H1 (cell line): ENCODE measurements at regions not wholly inside any gene's neighbourhood (a gene's known extent, or its start where the extent isn't known, plus 50 kb on each side); places are given as distances from the start of the nearest gene placed in this dataset.

Experiments used
- CTCF ChIA-PET: fragments of 300-600 bp; sonication (Branson Sonifier 250); formaldehyde crosslinking; loops from one replicate; lab custom pipeline; 2021; ENCODE audit not compliant: partially characterized antibody; lab: Charles Lee
- POLR2A ChIA-PET: fragments of 300-600 bp; sonication (Branson Sonifier 250); formaldehyde crosslinking; loops from one replicate; lab custom pipeline; 2021; ENCODE audit warnings: inconsistent platforms; ENCODE audit not compliant: partially characterized antibody; lab: Charles Lee
- DNase-seq, 2 experiments: peaks; one replicate each; pipeline versions ENCODE4 v3.0.0 to v3.0.0-alpha.2; 2010 to 2022; ENCODE audit warnings: low spot score in 2 of 2, low read depth in 1 of 2, mixed read lengths in 1 of 2
- FAIRE-seq: peaks from 2 replicates; lab custom pipeline; 2011; peaks lifted over from hg19 to GRCh38; lab: Jason Lieb, UNC
- H2AFZ ChIP-seq: 2 replicates; pipeline ENCODE4 v1.8.1; 2012; ENCODE audit warnings: low read length, inconsistent platforms
- H2AK5ac ChIP-seq: 2 replicates; pipeline ENCODE4 v1.6.1; 2013; ENCODE audit warnings: low read depth, low read length
- H2BK120ac ChIP-seq: replicated peaks from 2 replicates; pipeline ENCODE3; 2013; ENCODE audit warnings: low read depth, low read length, inconsistent platforms
- H2BK12ac ChIP-seq: 2 replicates; pipeline ENCODE4 v1.6.1; 2013; ENCODE audit warnings: low read depth, low read length
- H2BK15ac ChIP-seq: 2 replicates; pipeline ENCODE4 v1.6.1; 2013; ENCODE audit warnings: low read length
- H2BK20ac ChIP-seq: 2 replicates; pipeline ENCODE4 v1.6.1; 2013; ENCODE audit warnings: low read length
- H2BK5ac ChIP-seq: 2 replicates; pipeline ENCODE4 v1.6.1; 2013; ENCODE audit warnings: low read depth, low read length
- H3K14ac ChIP-seq: 2 replicates; pipeline ENCODE4 v1.6.1; 2013; ENCODE audit warnings: inconsistent platforms; ENCODE audit not compliant: insufficient read length
- H3K18ac ChIP-seq: 2 replicates; pipeline ENCODE4 v1.6.1; 2013; ENCODE audit warnings: low read length; ENCODE audit errors: extremely low read depth
- H3K23ac ChIP-seq: 2 replicates; pipeline ENCODE4 v1.6.1; 2013; ENCODE audit warnings: inconsistent platforms; ENCODE audit not compliant: insufficient read length
- H3K23me2 ChIP-seq: 2 replicates; pipeline ENCODE4 v1.6.1; 2013; ENCODE audit warnings: low read depth, low read length
- H3K27ac ChIP-seq: 2 replicates; pipeline ENCODE4 v1.6.1; 2011; ENCODE audit warnings: low read depth, low read length, inconsistent platforms
- H3K27me3 ChIP-seq, 4 experiments: replicated peaks in 1 of 4; 1 replicate in 1 of 4; 2 replicates in 3 of 4; pipeline versions ENCODE4 v1.6.1 to v1.8.1; 2011 to 2013; ENCODE audit warnings: low read length in 3 of 4, mild to moderate bottlenecking in 3 of 4, inconsistent platforms in 2 of 4, mixed read lengths in 2 of 4, moderate library complexity in 1 of 4; ENCODE audit not compliant: control insufficient read depth in 3 of 4, insufficient read depth in 3 of 4; ENCODE audit errors: extremely low read depth in 1 of 4
- H3K36me3 ChIP-seq, 4 experiments: 2 replicates each; pipeline versions ENCODE4 v1.6.1 to v1.8.1; 2011 to 2013; ENCODE audit warnings: mild to moderate bottlenecking in 4 of 4, low read length in 3 of 4, moderate library complexity in 2 of 4, control low read depth in 1 of 4, inconsistent platforms in 1 of 4; ENCODE audit not compliant: insufficient read depth in 4 of 4, control insufficient read depth in 2 of 4
- H3K4ac ChIP-seq: replicated peaks from 2 replicates; pipeline ENCODE3; 2013; ENCODE audit warnings: low read length, low read depth, mixed read lengths, inconsistent platforms; ENCODE audit not compliant: insufficient read length
- H3K4me1 ChIP-seq, 4 experiments: replicated peaks in 1 of 4; 1 replicate in 1 of 4; 2 replicates in 3 of 4; pipeline versions ENCODE4 v1.6.1 to v1.8.1; 2011 to 2013; ENCODE audit warnings: low read length in 3 of 4, inconsistent platforms in 2 of 4, mixed read lengths in 1 of 4; ENCODE audit not compliant: insufficient read depth in 4 of 4, control insufficient read depth in 3 of 4
- H3K4me2 ChIP-seq, 2 experiments: 2 replicates each; pipeline versions ENCODE4 v1.6.1 to v1.8.1; 2011 to 2013; ENCODE audit warnings: low read depth in 2 of 2, low read length in 2 of 2, control low read depth in 1 of 2, inconsistent platforms in 1 of 2, mild to moderate bottlenecking in 1 of 2; ENCODE audit not compliant: insufficient read depth in 1 of 2
- H3K4me3 ChIP-seq, 4 experiments: fragments of 200-600, 300-600 bp in 1 of 4; sonication (generic), shearing (Covaris generic), sonication (Bioruptor Twin) in 1 of 4; 2 replicates each; pipeline versions ENCODE4 v1.5.1 to v1.8.1; 2011 to 2016; ENCODE audit warnings: low read length in 4 of 4, low read depth in 3 of 4, control low read depth in 2 of 4, inconsistent platforms in 2 of 4, mild to moderate bottlenecking in 2 of 4, mixed read lengths in 1 of 4, moderate library complexity in 1 of 4; ENCODE audit not compliant: insufficient read depth in 2 of 4; ENCODE audit errors: extremely low read depth in 1 of 4
- H3K56ac ChIP-seq: replicated peaks from 2 replicates; pipeline ENCODE3; 2013; ENCODE audit warnings: low read depth, mild to moderate bottlenecking, mixed read lengths, low read length, inconsistent platforms; ENCODE audit not compliant: insufficient read length
- H3K79me1 ChIP-seq: 2 replicates; pipeline ENCODE4 v1.6.1; 2013; ENCODE audit warnings: low read depth, low read length, control low read depth
- H3K79me2 ChIP-seq, 2 experiments: 2 replicates each; pipeline versions ENCODE4 v1.6.1 to v1.8.1; 2012 to 2013; ENCODE audit warnings: low read length in 2 of 2, mild to moderate bottlenecking in 2 of 2, inconsistent platforms in 1 of 2; ENCODE audit not compliant: insufficient read depth in 2 of 2, control insufficient read depth in 1 of 2
- H3K9ac ChIP-seq, 4 experiments: replicated peaks in 1 of 4; 1 replicate in 1 of 4; 2 replicates in 3 of 4; pipeline versions ENCODE4 v1.6.1 to v1.8.1; 2011 to 2013; ENCODE audit warnings: low read depth in 3 of 4, low read length in 3 of 4, control low read depth in 2 of 4, mild to moderate bottlenecking in 2 of 4, moderate library complexity in 2 of 4, inconsistent platforms in 1 of 4; ENCODE audit errors: extremely low read depth in 1 of 4
- H3K9me3 ChIP-seq, 2 experiments: 2 replicates each; pipeline versions ENCODE4 v1.6.1 to v1.8.1; 2012 to 2013; ENCODE audit warnings: mild to moderate bottlenecking in 2 of 2, moderate library complexity in 2 of 2, control low read depth in 1 of 2, inconsistent platforms in 1 of 2, low read depth in 1 of 2, low read length in 1 of 2, mixed read lengths in 1 of 2; ENCODE audit not compliant: insufficient read depth in 2 of 2
- H4K20me1 ChIP-seq, 2 experiments: replicated peaks in 1 of 2; 2 replicates each; pipeline versions ENCODE3 to v1.8.1; 2011 to 2013; ENCODE audit warnings: inconsistent platforms in 2 of 2, low read length in 2 of 2, mild to moderate bottlenecking in 1 of 2; ENCODE audit not compliant: insufficient read depth in 2 of 2, control insufficient read depth in 1 of 2
- H4K5ac ChIP-seq: 2 replicates; pipeline ENCODE4 v1.6.1; 2013; ENCODE audit warnings: low read length, low read depth, mixed read lengths, inconsistent platforms; ENCODE audit not compliant: insufficient read length
- H4K8ac ChIP-seq: 2 replicates; pipeline ENCODE4 v1.8.0; 2013; ENCODE audit warnings: mild to moderate bottlenecking, moderate library complexity, low read length, inconsistent platforms; ENCODE audit not compliant: insufficient read depth; ENCODE audit errors: extremely low read depth
- H4K91ac ChIP-seq: replicated peaks from 2 replicates; pipeline ENCODE3; 2013; ENCODE audit warnings: low read length, mixed read lengths, inconsistent platforms; ENCODE audit not compliant: insufficient read length
- ATF3 ChIP-seq: IDR thresholded peaks from 2 replicates; pipeline ENCODE4 v1.6.1; 2011; ENCODE audit warnings: low read depth, mild to moderate bottlenecking, low read length; ENCODE audit not compliant: insufficient read depth
- HDAC2 ChIP-seq, 2 experiments: fragments of 300-600 bp in 1 of 2; sonication (generic) in 1 of 2; IDR thresholded peaks; 2 replicates each; pipeline ENCODE4 v1.6.1; 2011 to 2012; ENCODE audit warnings: low read depth in 2 of 2, low read length in 2 of 2, mild to moderate bottlenecking in 2 of 2, moderate library complexity in 2 of 2, borderline replicate concordance in 1 of 2, inconsistent platforms in 1 of 2
- KDM5A ChIP-seq: fragments of 200-600 bp; IDR thresholded peaks from 2 replicates; pipeline ENCODE4 v1.7.1; 2012; ENCODE audit warnings: mild to moderate bottlenecking, low read length, inconsistent platforms, mixed read lengths
- NANOG ChIP-seq: IDR thresholded peaks from 2 replicates; pipeline ENCODE4 v1.6.1; 2011; ENCODE audit warnings: low read length, low read depth, mild to moderate bottlenecking, inconsistent platforms; ENCODE audit not compliant: insufficient read depth, poor library complexity, severe bottlenecking
- RFX5 ChIP-seq: IDR thresholded peaks from 2 replicates; pipeline ENCODE4 v1.6.1; 2011; ENCODE audit warnings: low read depth, low read length, improper control_type of control experiment, borderline replicate concordance
- WGBS, 2 experiments: shearing (Covaris generic) in 1 of 2; methylation state at CpG; one replicate each; pipeline versions ENCODE4 v1.1.6 to v1.1.7; 2013 to 2015; ENCODE audit warnings: low lambda C conversion rate in 2 of 2, mixed read lengths in 2 of 2, inconsistent platforms in 1 of 2, low coverage in 1 of 2, missing lambda C conversion rate in 1 of 2; ENCODE audit not compliant: insufficient replicate concordance in 2 of 2, insufficient coverage in 1 of 2, insufficient read length in 1 of 2; ENCODE audit errors: extremely low coverage in 1 of 2, missing lambda C conversion rate in 1 of 2; 5-methylcytosine and 5-hydroxymethylcytosine counted together

DNA sequence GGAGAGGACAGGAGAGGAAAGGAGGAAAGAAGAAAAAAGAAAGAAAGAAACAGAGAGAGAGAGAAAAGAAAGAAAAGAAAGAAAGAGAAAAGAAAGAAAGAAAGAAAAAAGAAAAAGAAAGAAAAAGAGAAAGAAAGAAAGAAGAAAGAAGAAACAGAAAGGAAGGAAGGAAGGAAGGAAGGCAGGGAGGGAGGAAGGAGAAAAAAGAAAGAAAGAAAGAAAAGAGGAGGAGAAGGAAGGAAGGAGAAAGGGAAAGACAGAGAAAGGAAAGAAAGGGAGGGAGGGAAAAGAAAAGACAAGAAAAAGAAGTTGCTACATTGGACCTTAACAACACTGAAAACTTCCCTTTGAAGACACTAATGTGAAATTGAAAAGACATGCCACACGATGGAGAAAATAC, 56.6 kb upstream of the CCL2 start:
- H4K20me1 ChIP-seq: no peaks in the 10 kb centered on the region
- H3K4me3 ChIP-seq: no peak overlapping the region
- H2AFZ ChIP-seq: no peak overlapping the region
- no peaks in the 10 kb centered on the region for H3K79me2 ChIP-seq
- no peak overlapping the region for H3K18ac ChIP-seq
- H3K14ac ChIP-seq: no peak overlapping the region
- POLR2A ChIA-PET: no interaction called here
- H3K36me3 ChIP-seq: no peaks in the 10 kb centered on the region
- H3K9me3 ChIP-seq: no peaks in the 10 kb centered on the region
- DNase-seq: no peak
- 78% methylated on average over 1 of the region's 1 CpG; no CpG with 5 or more reads in 1 of the 2 experiments for WGBS, 2 experiments
- no peak overlapping the region for H2BK20ac ChIP-seq
- H3K4me2 ChIP-seq: no peak overlapping the region
- H3K23me2 ChIP-seq: no peaks in the 10 kb centered on the region
- H4K91ac ChIP-seq: no peak overlapping the region
- H3K4me1 ChIP-seq: peaks cover 0 to 2% (median 0%) of the 10 kb centered on the region in 4 experiments; a peak in 3 of 7 replicates
- H3K27me3 ChIP-seq: no peaks in the 10 kb centered on the region; a peak in 1 of 7 replicates
- H3K23ac ChIP-seq: no peak overlapping the region
- no peak overlapping the region for H4K8ac ChIP-seq
- H3K4ac ChIP-seq: no peak overlapping the region
- H2BK15ac ChIP-seq: no peak overlapping the region
- no peak overlapping the region for H3K9ac ChIP-seq
- H4K5ac ChIP-seq: no peak overlapping the region
- H2AK5ac ChIP-seq: no peak overlapping the region
- no peak overlapping the region for H3K27ac ChIP-seq
- CTCF ChIA-PET: interaction anchor here (0.9 to 8.5 kb wide), 6 partner anchors 21 to 161 kb away, joined by 3 to 442 read pairs (median 3); partner anchors contain the start of genes CCL1, CCL13 and CCL8
- H2BK120ac ChIP-seq: no peak overlapping the region
- no peak for FAIRE-seq
- no peak overlapping the region for H3K56ac ChIP-seq
- H2BK12ac ChIP-seq: no peak overlapping the region
- no peaks in the 10 kb centered on the region for H3K79me1 ChIP-seq
- H2BK5ac ChIP-seq: no peak overlapping the region
- TF ChIP-seq HDAC2 (IDR thresholded peaks at IDR 0.05; ENCODE audit: borderline replicate concordance in 1 of 2, low read depth in 2 of 2, low read length in 2 of 2) (no peak), RFX5 (no peak), KDM5A (no peak), ATF3 (no peak), NANOG (no peak)
